HG03565 (cell line): ENCODE measurements at regions not wholly inside any gene's neighbourhood (a gene's known extent, or its start where the extent isn't known, plus 50 kb on each side); places are given as distances from the start of the nearest gene placed in this dataset.
A peak's percentile ranks its signal among the peaks of the same experiment; 100 is the strongest.

Experiments
- ATAC-seq: cut with Tn5 transposase; IDR thresholded peaks from one replicate; pipeline ENCODE4 v1.9.1; 2021; ENCODE audit warnings: mild to moderate bottlenecking, moderate library complexity; ENCODE audit not compliant: unreplicated experiment

DNA sequence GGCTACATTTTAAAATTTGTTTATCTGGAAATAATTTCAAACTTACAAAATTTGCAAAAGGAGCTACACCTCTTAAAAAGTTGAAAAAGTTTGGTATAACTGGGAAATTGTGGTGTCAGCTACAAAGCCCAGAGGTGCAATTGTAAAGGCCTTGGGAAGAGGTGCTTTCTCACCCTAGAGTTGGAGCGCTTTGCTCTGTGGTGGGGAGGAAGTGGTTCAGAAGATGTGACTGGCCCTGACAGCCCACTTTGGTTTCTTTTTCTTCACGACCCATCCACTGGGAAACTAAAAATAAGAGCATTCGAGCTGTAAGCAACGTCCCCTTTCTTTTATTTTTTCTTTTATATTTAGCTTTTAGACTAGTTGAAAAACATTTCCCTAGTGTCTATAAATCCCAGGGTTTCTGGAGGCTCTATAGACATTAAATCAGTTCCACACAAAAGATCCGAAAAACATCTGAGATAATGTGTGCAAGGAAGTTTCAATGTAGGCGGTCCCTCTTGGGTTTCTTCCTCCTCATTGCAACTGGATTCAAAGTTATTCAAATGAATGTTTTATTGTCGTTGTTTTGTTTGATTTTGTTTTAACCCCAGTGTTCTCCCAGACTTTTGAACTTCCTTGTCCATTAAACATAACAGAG, 397.8 kb downstream of the KIF16B start:
- peak; percentile 81 for ATAC-seq

- ATAC-seq = no peak
Measured at GRCh38 chr20:16174311-16174710, 398.9 kb downstream of the KIF16B start.

DNA sequence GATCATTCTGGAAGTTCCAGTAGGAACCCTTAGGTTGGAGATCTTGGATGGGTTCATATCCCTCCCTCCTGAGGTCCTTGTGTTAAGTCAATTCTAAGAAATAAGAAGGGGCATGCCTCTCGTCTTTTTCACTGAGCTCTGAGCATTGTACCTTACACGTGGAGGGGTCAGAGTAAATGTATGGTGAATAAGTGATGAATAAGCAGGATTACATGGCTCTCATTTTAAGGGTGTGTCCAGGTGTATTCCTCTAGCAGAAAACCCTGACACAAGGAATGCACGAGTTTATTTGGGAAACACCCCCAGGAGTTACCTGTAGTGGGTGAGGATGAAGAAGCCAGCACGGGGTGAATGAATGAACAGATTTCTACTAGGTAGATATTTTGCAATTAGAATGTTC, 400.2 kb downstream of the KIF16B start:
- no peak for ATAC-seq

DNA sequence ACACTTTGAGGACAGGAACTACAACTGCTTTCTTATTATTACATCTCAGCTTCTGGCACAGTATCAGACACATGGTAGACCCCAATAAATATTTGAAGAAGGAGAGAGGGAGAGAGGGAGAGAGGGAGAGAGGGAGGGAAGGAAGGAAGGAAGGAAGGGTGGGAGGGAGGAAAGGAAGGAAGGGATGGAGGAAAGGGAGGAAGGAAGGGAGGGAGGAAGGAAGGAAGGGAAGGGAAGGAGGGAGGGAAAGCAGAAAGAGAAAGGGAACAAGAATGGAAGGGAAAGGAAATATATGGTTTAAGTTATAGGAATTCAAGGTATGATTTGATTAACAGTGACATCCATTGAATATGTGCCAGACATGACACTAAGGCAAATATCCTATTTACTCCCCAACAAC, 402.1 kb downstream of the KIF16B start:
- no peak for ATAC-seq

DNA sequence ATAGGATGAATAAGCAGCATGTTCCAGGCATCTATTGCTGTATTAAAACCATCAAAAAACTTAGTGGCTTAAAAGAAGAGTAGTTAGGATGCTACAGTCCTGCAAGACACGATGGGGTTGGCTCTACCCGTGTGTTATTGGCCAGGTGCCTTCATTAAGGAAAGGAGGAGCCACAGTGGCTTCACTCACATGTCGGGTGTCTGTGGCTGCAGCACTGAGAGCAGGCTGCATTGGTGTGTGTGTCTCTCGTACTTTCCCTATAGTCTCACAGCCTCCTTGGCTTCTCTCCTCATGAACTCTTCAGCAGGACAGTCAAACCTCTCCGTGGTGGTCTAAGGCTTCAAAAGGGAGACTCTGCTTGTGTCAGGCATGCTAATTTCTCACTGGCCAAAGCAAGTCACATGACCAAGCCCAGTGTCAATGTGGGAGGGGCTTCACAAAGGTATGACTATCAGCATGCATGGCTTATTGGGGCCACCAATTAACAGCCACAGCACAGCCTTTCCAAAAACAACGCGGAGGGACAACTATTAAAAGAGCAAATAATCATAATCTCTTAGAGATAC, 402.8 kb downstream of the KIF16B start:
- no peak for ATAC-seq

DNA sequence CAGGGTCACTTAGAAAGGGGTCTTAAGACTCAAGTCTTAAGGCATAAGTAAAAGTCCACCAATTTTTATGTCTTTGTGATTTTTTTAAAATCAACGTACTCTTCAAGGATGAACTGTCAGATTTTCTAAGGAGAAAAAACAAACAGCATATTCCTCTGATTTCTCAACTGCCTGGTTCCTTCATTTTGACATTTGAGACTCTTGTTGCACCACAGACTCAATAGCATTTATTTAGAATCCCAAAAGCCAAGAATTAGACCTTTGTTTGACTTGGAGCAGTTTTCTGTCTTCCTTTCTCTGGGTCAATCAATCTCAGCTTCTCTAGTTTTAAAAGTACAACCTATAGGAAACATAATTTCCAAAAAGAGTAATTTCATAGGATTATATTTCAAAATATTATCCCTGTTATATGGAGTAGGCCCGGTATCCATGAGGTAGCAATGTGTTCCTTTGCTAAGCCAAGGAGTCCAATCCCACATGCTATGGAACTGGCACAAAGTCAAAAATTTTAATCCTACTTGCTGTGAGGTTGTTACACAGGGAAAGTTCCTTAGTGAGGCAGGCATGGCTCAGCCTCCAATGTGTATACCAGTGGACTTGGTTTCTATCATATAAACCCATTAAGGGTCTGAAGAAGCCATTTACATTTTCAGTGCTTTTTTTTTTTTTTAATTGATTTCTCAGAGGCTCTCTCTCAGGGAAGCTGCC, 405.7 kb downstream of the KIF16B start:
- no peak for ATAC-seq

GRCh38 chr20:16166737-16167136, 406.5 kb downstream of the KIF16B start:
- ATAC-seq = no peak

GRCh38 chr20:16158976-16159286, 414.3 kb downstream of the KIF16B start:
- ATAC-seq = peak; percentile 48

GRCh38 chr20:16158090-16158975, 414.9 kb downstream of the KIF16B start:
- peak; percentile 75 for ATAC-seq

GRCh38 chr20:16147916-16148315, 425.3 kb downstream of the KIF16B start:
- ATAC-seq = no peak

DNA sequence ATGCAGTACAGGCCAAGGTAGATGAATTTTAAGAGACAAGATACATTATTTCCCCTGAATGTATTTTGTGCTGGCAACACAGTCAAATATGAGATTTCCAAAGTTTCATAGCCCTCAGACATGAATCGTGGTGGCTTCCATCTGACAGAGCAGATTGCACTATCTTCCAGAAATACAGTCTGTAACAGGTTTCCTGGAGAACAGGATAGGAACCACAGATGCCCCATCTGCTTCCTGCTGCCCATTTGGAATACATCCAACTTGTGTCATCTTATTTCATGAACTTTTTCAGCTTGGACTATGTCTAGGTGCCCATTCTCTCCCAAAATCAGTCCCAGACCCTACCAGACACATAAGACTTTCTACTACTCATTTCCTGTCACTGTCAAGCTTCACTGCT, 426.0 kb downstream of the KIF16B start:
- no peak for ATAC-seq

DNA sequence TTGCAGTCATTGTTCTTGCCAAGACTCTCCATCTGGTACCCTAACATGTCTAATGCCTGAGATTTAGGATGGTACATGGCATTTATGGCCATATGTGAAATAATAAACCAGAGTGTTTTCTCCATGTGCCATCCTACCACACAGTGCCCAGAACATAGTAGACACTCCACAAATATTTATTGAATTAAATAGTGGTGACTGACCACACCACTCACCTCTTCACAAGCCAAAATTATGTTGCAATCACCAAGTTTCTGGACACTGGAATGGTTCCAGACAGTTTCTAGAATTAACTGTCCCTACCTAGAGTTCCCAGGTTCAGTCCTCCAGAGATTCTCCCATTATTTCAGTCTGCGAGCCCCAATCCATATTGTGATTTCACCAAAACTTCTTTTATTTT, 427.3 kb downstream of the KIF16B start:
- ATAC-seq = no peak

DNA sequence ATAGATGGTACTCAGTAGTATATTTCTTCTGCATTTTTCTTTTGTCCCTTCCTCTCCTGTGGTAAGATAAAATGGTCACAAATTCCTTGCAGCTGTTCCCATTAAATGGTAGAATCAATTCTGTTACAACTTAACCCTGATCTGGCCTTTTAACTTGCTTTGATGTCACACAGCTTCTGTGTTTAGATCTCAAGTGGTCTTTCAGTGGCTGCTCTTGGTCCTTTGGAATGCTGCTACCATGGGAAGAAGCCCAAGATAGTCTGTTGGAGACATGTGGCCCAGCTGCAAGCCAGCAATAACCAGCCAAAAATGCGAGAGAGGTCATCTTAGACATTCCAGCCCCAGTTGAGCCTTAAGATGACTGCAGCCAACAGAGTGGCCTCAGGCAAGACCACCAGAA, 429.7 kb downstream of the KIF16B start:
- ATAC-seq = no peak

DNA sequence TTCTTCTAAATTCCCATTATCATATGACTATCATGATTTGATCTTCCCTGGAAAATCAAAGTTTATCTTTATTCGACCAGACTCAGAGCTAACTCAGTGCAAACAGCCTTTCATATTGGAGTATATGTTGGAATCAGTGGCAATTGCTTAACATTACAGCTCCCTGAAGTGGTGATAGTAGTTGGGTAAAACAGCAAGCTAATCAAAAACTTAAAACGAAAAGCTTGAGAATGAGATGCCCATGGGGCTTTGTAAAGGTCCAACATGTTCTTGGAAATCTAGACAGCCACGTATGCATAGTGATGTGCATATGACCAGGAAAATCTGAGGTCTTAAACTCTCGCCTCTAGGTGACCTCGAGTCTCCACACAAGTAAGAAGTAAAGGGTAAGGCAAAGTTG, 437.6 kb downstream of the KIF16B start:
- no peak for ATAC-seq

- no peak for ATAC-seq
Measured at GRCh38 chr20:16132036-16132798, 441.0 kb downstream of the KIF16B start.

GRCh38 chr20:16129411-16129810, 443.8 kb downstream of the KIF16B start:
- ATAC-seq = no peak

GRCh38 chr20:16128538-16129106, 444.6 kb downstream of the KIF16B start:
- ATAC-seq = no peak

GRCh38 chr20:16125816-16126215, 447.4 kb downstream of the KIF16B start:
- no peak for ATAC-seq

DNA sequence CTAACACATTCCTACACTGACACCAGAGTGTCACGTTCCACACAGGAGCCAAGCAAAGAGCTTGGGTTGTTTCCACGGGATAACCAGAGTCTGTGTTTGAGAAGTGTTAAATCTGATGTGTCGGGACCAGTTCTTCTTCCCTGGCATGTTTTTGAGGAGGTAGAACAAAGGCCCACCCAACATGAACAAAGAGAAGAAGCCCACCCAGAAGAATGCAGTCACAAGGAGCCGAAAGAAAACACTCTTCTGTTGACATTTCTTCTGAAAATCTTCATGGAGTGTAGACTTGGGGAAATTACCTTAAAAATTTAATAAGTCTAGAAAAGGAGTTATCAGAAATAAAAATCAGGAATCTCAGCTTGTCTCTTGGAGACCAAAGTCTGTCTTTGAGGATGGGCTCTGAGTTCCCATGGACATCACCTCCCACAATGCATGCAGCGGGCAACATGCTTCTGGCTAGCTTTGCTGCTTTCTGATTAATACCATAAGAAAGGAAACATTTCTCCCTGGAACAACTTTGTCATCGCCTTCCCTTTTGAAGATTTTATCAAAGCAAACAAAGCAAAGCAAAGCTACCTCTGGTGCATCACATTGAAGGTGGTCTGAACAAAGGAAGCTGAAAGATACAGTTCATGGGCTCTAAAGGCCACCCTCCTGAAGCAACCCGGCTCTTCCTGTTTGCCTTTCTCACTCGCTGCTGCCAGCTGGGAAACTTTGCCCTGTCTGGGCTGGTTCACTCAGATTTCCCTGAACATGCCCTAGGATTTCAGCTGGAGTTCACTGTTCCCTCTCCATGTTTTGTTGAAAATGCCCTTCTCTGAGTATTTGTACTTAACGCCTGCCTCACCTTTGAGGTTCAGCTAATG, 448.1 kb downstream of the KIF16B start:
- no peak for ATAC-seq

GRCh38 chr20:16124491-16124890, 448.8 kb downstream of the KIF16B start:
- no peak for ATAC-seq
